Frontal cortex (tissue), 3 donors: ENCODE measurements at regions not wholly inside any gene's neighbourhood (a gene's known extent, or its start where the extent isn't known, plus 50 kb on each side); places are given as distances from the start of the nearest gene placed in this dataset.

Experiments
- DNase-seq, 2 donors: peaks; one replicate each; pipeline ENCODE4 v3.0.0; 2012; ENCODE audit warnings: low spot score in 2 of 2
- FAIRE-seq: peaks from 2 replicates; lab custom pipeline; 2012; peaks lifted over from hg19 to GRCh38; lab: Jason Lieb, UNC
- donor health status: control.
- donor health status: control.
- donor health status: control.

DNA sequence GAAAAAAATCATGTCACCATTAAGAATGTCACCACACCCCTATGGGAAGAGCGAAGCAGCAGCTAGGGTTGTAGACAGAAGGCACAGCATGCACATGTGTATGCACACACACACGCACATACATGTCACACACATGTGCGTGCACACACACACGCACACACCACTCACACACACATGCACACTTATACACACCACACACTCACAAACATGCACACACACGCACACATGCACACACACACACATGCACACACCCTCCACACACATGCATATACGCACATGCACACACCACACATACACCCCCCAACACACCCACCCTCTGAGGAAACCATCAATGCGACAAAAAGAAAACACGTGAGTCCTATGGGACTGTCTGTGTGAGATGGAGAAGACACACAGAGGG, 205.4 kb downstream of the ENGASE start:
- FAIRE-seq: no peak
- no peak for DNase-seq

DNA sequence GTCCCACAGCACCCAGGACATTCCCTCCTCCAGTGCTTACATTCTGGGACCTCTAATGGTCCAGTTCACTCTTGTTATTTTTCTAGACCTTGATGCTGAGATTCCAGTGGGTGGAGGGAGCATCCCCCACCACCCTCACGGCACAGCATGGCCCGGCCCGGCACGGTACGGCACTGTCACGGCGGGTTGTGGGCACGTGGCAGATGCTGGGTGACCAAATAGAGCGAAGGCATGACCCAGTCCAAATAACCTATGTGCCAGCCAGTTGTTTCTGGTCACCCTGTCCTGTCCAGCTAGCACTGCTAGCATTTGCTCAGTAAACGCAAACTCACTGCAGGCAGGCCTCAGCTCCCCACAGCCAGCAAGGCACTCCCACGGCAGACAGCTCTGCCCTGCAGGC, 204.7 kb downstream of the ENGASE start:
- DNase-seq (no peak), FAIRE-seq (no peak)

GRCh38 chr17:79276821-79277220, 202.2 kb downstream of the ENGASE start:
- DNase-seq (no peak), FAIRE-seq (no peak)

DNA sequence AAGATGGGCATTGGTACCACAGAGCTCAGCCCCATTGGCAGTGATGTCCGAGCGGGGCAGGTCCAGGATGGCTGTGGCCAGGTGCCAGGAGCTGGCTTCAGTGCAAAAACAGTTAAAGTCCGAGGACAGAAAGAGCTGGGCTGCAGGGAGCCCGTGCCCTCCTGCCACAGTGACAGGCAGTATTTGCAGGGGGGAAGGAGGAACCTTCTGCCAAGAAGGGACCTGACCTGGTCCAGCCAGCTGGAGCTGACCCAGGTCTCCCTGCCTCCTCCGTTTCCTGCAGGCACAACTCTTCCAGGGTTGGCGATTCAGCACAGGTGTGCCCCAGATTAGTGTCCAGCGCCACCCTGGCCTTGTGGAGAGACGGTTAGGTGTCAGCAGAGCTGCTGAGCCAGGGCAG, 199.0 kb downstream of the ENGASE start:
- DNase-seq: no peak
- no peak for FAIRE-seq

DNA sequence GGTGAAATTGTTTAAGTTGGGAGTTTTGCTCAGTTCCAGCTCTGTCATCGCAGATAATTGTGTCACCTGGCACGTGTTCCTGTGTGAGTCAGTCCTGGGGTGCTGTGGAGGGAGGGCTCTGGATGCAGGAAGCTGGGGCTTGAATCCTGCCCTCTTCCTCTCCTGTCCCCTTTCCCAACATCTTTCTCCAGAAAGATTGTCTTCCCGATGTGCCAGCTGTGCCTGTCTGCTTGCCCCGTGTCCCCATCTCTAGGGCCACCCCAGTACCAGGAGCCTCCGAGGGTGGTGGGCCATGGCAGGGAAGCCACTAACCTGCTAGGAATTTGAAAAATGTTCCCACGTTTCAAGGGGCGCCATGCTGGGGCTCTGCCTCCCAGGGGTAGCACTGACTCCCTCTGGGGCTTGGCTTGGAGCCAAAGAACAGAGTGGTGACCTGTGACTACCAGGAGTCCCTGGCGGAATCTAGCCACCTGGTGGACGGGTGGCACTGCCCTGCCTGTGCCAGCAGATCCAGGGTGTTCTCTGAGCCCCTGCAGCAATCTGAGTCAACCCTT, 198.1 kb downstream of the ENGASE start:
- DNase-seq (peak in 1 of 2 donors; percentile 39), FAIRE-seq (no peak)

- no peak for DNase-seq
- no peak for FAIRE-seq
These were observed 197.6 kb downstream of the ENGASE start for GRCh38 chr17:79272220-79272619.

DNA sequence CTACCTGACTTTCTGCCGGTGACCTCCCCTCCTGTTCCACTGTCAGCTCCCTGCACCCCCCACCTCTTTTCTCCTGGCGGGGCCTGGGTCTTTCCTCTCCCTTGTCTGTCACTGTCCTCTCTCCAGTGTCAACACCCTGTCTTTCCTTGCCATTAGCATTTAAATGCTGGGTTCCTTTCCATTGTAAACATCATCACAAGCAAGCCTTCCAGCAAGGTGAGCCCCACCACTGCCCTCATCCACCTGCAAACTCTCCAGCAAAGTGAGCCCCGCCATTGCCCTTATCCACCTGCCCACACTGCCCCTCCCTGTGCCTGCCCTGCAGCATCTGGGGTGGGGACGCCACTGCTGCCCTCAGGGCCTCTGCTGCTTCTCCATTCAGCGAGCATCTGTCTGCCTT, 195.0 kb downstream of the ENGASE start:
- no peak for DNase-seq
- FAIRE-seq: no peak

- no peak for FAIRE-seq
These were observed 188.6 kb downstream of the ENGASE start for GRCh38 chr17:79263191-79263590.

GRCh38 chr17:79262624-79263023, 188.0 kb downstream of the ENGASE start:
- FAIRE-seq (no peak), DNase-seq (no peak)

More at GRCh38 chr17:79263191-79263590, 188.6 kb downstream of the ENGASE start:
- no peak for DNase-seq

GRCh38 chr17:79261355-79262072, 186.9 kb downstream of the ENGASE start:
- FAIRE-seq: no peak

DNA sequence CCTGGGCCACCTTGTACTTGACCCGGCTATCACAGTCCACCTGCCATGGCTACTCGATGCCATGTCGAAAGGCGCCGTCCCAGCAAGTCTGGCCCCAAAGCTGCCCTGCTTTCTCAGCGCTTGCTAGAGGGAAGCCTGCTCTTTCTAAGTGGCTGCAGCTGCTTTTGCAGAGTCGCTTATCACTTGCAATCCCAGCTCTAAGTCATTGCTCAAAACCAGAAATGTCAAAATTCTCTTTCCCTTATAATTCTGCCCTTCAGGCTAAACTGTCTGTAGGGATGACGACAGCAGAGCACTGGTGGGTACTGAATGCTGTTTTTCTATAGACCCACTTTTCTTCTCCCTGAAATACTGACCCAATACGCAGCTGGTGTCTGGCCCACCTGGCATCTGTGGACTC, 184.2 kb downstream of the ENGASE start:
- no peak for DNase-seq
- no peak for FAIRE-seq

More at GRCh38 chr17:79261355-79262072, 186.9 kb downstream of the ENGASE start:
- DNase-seq: no peak

DNA sequence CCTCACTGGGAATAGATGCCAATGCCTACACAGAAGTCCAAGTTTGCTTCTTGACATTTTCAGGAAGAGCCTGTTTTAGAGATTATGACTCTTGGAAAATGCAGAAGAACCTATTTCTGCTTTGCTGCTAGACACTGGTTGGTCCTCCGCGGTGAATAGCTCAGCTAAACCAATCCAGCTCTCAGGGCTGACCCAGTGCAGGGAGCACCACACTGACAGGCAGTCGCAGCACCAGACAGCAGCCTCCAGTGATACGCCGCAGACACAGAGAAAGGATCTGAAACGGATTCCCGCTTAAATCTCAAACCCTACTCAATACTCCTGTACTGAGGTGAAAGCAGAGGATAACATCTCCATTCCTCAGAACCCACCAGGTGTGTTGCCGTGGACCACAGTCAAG, 183.4 kb downstream of the ENGASE start:
- no peak for DNase-seq
- no peak for FAIRE-seq

- no peak for FAIRE-seq
These were observed 181.4 kb downstream of the ENGASE start for GRCh38 chr17:79255926-79256585.

GRCh38 chr17:79255456-79255855, 180.8 kb downstream of the ENGASE start:
- FAIRE-seq: no peak

More at GRCh38 chr17:79255926-79256585, 181.4 kb downstream of the ENGASE start:
- no peak for DNase-seq

GRCh38 chr17:79255046-79255445, 180.4 kb downstream of the ENGASE start:
- DNase-seq: no peak
- FAIRE-seq: no peak

More at GRCh38 chr17:79255456-79255855, 180.8 kb downstream of the ENGASE start:
- no peak for DNase-seq

DNA sequence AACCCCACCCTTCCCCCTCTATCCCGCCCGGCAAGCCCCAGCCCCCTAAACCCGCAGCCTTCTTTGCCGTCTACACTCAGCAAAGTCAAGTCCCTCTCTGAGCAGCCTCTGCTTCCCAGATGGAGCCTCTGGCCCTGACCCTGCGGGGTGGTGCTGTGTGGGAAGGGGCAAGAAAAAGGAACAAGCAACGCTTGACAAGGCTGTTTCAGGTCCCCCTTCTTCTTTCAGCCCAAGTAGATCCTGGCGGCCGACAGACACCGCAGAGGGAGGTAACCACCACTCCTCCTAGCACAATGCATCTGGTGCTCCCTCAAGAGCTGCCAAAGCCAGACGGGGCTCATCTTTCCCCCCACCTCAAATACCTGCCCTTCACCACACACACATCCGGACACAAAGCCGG, 178.3 kb downstream of the ENGASE start:
- DNase-seq (no peak), FAIRE-seq (no peak)

DNA sequence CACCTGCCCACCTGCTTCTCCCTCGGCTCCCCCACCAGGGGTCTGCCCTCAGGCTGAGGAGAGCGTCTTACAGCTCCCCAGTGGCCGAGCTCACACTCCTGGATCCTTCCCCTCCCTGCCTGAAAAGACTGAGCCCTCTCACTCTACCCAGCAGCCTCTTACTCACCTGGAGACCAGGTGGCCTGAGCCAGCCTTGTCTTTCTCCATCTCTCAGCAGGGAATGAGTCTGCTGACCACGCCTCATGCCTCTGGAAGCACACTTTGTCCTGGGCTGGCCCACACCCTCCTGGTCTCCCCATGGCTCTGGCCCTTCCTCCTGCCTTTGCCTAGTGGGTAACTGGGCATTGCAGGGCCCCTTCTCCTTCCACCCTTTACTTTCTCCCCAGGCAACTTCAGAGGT, 177.2 kb downstream of the ENGASE start:
- FAIRE-seq: no peak

GRCh38 chr17:79249929-79250521, 175.4 kb downstream of the ENGASE start:
- no peak for DNase-seq
- no peak for FAIRE-seq

More for the DNA sequence above, 177.2 kb downstream of the ENGASE start:
- no peak for DNase-seq

GRCh38 chr17:79248843-79249493, 174.3 kb downstream of the ENGASE start:
- DNase-seq (no peak), FAIRE-seq (no peak)
